CD4-positive, alpha-beta T cell (primary cell): ENCODE measurements at regions not wholly inside any gene's neighbourhood (a gene's known extent, or its start where the extent isn't known, plus 50 kb on each side); places are given as distances from the start of the nearest gene placed in this dataset.

Experiments
- ATAC-seq: fragments of 200-7000 bp; cut with Tn5 transposase; one replicate; pipeline ENCODE4 v1.10.0; 2022; ENCODE audit warnings: mild to moderate bottlenecking; ENCODE audit not compliant: poor library complexity
- CTCF ChIA-PET: fragments of 350-600 bp; sonication (Branson Sonifier 250); formaldehyde crosslinking; loops from one replicate; lab custom pipeline; 2021; ENCODE audit warnings: antibody characterized with exemption, inconsistent platforms; lab: Charles Lee
- POLR2A ChIA-PET: fragments of 350-600 bp; sonication (Branson Sonifier 250); formaldehyde crosslinking; loops from one replicate; lab custom pipeline; 2021; ENCODE audit warnings: antibody characterized with exemption, inconsistent platforms; lab: Charles Lee
- DNase-seq, 14 experiments: peaks; one replicate each; pipeline ENCODE4 v3.0.0-alpha.2; 2013 to 2020; ENCODE audit warnings: mixed read lengths in 2 of 14
- H3K27ac ChIP-seq, 2 donors: one replicate each; pipeline versions ENCODE4 v1.5.1 to v1.7.0; 2013; ENCODE audit warnings: low read length in 2 of 2, low read depth in 1 of 2, mild to moderate bottlenecking in 1 of 2
- H3K27me3 ChIP-seq, 2 experiments: 1 replicate in 1 of 2; 2 replicates in 1 of 2; pipeline versions ENCODE4 v1.6.1 to v1.7.0; 2013; ENCODE audit warnings: low read length in 2 of 2, control low read depth in 1 of 2, mild to moderate bottlenecking in 1 of 2, moderate library complexity in 1 of 2; ENCODE audit not compliant: insufficient read depth in 2 of 2, control insufficient read depth in 1 of 2
- H3K36me3 ChIP-seq: one replicate; pipeline ENCODE4 v1.6.1; 2013; ENCODE audit warnings: low read length, control low read depth; ENCODE audit not compliant: insufficient read depth
- H3K4me1 ChIP-seq: one replicate; pipeline ENCODE4 v1.6.1; 2013; ENCODE audit warnings: low read length, control low read depth; ENCODE audit not compliant: insufficient read depth
- H3K4me3 ChIP-seq: one replicate; pipeline ENCODE4 v1.5.1; 2013; ENCODE audit warnings: mild to moderate bottlenecking, low read length, moderate library complexity
- H3K9me3 ChIP-seq, 2 experiments: 1 replicate in 1 of 2; 2 replicates in 1 of 2; pipeline versions ENCODE4 v1.6.1 to v1.7.0; 2013; ENCODE audit warnings: low read length in 2 of 2, mild to moderate bottlenecking in 2 of 2, control low read depth in 1 of 2, moderate library complexity in 1 of 2; ENCODE audit not compliant: control insufficient read depth in 1 of 2, insufficient read depth in 1 of 2
- H3K27ac Mint-ChIP-seq: one replicate; pipeline ENCODE4 v1.8.0; 2020; ENCODE audit warnings: mixed read lengths
- H3K27me3 Mint-ChIP-seq: one replicate; pipeline ENCODE4 v1.8.0; 2021; ENCODE audit warnings: mixed read lengths
- H3K36me3 Mint-ChIP-seq: one replicate; pipeline ENCODE4 v1.8.0; 2021; ENCODE audit warnings: low read depth, mixed read lengths
- H3K4me1 Mint-ChIP-seq: one replicate; pipeline ENCODE4 v1.8.0; 2021; ENCODE audit warnings: low read depth, mixed read lengths
- H3K4me3 Mint-ChIP-seq: one replicate; pipeline ENCODE4 v1.8.0; 2020; ENCODE audit warnings: mild to moderate bottlenecking, mixed read lengths
- H3K9me3 Mint-ChIP-seq: one replicate; pipeline ENCODE4 v1.8.0; 2020; ENCODE audit warnings: mixed read lengths
- CTCF ChIP-seq: fragments of 200-600 bp; IDR thresholded peaks from one replicate; pipeline ENCODE4 v1.8.0; 2022; ENCODE audit warnings: antibody characterized with exemption, mild to moderate bottlenecking
- intact Hi-C, 2 experiments: fragments of 100-400 bp; cut with DNase I in 1 of 2; cut with micrococcal nuclease in 1 of 2; formaldehyde crosslinking; loops; one replicate each; pipeline versions ENCODE4 v1.15.1 to v1.9.0; 2023 to 2025; cut with DNase I, micrococcal nuclease

- H3K27ac Mint-ChIP-seq = no peak overlapping the region
- intact Hi-C loops = no loop called here
- H3K36me3 Mint-ChIP-seq = peaks cover 45% of the 10 kb centered on the region
- ChIA-PET CTCF (no interaction called here), POLR2A (no interaction called here)
- H3K9me3 Mint-ChIP-seq = no peaks in the 10 kb centered on the region
- Histone ChIP-seq H3K36me3 (no peaks in the 10 kb centered on the region), H3K4me1 (peaks cover 9% of the 10 kb centered on the region), H3K27me3 (no peaks in the 10 kb centered on the region), H3K4me3 (no peak overlapping the region), H3K9me3 (no peaks in the 10 kb centered on the region), H3K27ac (no peak overlapping the region)
- ATAC-seq = no peak
- no peaks in the 10 kb centered on the region for H3K27me3 Mint-ChIP-seq
- peaks cover 16% of the 10 kb centered on the region for H3K4me1 Mint-ChIP-seq
- H3K4me3 Mint-ChIP-seq = no peak overlapping the region
- DNase-seq = no peak
- no peak for TF ChIP-seq CTCF
Measured at GRCh38 chr13:99861771-99862170, 109.8 kb downstream of the ZIC5 start.

GRCh38 chr13:99860745-99861144, 110.8 kb downstream of the ZIC5 start:
- peaks cover 9% of the 10 kb centered on the region for H3K4me1 ChIP-seq
- ChIA-PET CTCF (no interaction called here), POLR2A (interaction anchor here (0.6 kb wide), 1 partner anchor 21 kb away, joined by 3 read pairs; no protein-coding TSS in a partner anchor)
- DNase-seq (no peak), ATAC-seq (no peak)
- Mint-ChIP-seq H3K27me3 (no peaks in the 10 kb centered on the region), H3K27ac (no peak overlapping the region), H3K4me1 (peaks cover 16% of the 10 kb centered on the region), H3K9me3 (no peaks in the 10 kb centered on the region), H3K36me3 (peaks cover 37% of the 10 kb centered on the region), H3K4me3 (no peak overlapping the region)
- H3K36me3 ChIP-seq = no peaks in the 10 kb centered on the region
- TF ChIP-seq CTCF = no peak
- no peaks in the 10 kb centered on the region for H3K27me3 ChIP-seq
- H3K27ac ChIP-seq = no peak overlapping the region
- H3K4me3 ChIP-seq = no peak overlapping the region
- no peaks in the 10 kb centered on the region for H3K9me3 ChIP-seq
- intact Hi-C loops = no loop called here

DNA sequence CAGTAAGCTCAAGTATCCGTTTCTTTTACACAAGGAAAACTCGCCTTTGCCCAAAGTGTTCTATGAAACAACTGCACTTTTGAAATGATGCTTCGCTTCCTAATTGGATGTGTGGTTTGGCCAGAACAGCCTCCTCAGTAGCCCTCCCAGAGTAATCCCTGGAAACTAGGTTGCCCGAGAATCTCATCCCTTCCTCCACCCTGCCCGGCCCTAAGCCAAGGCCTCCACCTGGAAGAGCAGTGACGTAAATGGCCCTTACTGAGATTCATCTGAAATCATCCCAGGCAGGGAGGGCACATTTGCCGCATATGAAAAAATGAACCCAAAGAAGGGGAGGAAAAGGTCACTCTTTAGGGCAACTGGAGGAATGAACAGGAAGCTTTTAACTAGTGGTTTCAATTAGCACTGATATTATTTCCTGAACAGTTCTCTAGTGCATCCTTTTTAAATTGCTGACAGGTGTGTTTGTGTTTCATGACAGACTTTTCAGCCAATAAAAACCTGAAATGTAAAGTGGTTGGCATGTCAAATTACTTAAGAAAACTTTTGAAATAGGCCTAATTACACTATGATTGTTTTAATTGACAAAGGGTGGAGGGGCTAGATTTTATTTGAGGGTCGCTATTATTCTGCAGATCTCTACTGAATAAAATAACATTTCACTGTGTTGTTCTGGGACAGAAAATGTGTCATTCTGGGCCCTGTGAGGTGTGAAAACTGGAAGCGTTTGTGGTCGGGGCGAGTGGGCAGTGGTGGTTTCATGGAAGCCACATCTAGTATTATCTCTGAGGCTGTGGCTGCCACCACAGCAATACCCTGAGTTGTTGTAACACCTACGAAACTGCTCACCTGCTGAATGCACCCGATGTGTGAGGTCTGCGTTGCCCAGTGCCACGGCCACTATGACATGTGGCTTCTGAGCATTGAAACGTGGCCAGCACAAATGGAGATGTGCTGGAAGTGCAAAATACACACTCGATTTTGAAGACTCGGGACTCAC, 112.1 kb downstream of the ZIC5 start:
- Histone ChIP-seq H3K4me1 (peaks cover 9% of the 10 kb centered on the region), H3K36me3 (no peaks in the 10 kb centered on the region), H3K27ac (no peak overlapping the region), H3K9me3 (no peaks in the 10 kb centered on the region), H3K27me3 (no peaks in the 10 kb centered on the region), H3K4me3 (no peak overlapping the region)
- ChIA-PET CTCF (no interaction called here), POLR2A (no interaction called here)
- ATAC-seq = no peak
- H3K36me3 Mint-ChIP-seq = peaks cover 27% of the 10 kb centered on the region
- H3K27me3 Mint-ChIP-seq = no peaks in the 10 kb centered on the region
- TF ChIP-seq CTCF = no peak
- peaks cover 16% of the 10 kb centered on the region for H3K4me1 Mint-ChIP-seq
- no peaks in the 10 kb centered on the region for H3K9me3 Mint-ChIP-seq
- intact Hi-C loops = no loop called here
- DNase-seq = peak in 3 of 14 experiments; percentile 7 to 40 (median 39)
- no peak overlapping the region for H3K4me3 Mint-ChIP-seq
- H3K27ac Mint-ChIP-seq = no peak overlapping the region
